SK-N-SH (cell line): ENCODE measurements at regions not wholly inside any gene's neighbourhood (a gene's known extent, or its start where the extent isn't known, plus 50 kb on each side); places are given as distances from the start of the nearest gene placed in this dataset.

Experiments used
- CTCF ChIA-PET: fragments of 300-600, 350-600 bp; formaldehyde crosslinking; extraction: SDS; loops from one replicate; lab custom pipeline; 2021; lab: Yijun Ruan, JAX
- POLR2A ChIA-PET: fragments of 350-600 bp; sonication (Branson Sonifier 250); formaldehyde crosslinking; extraction: SDS; loops from one replicate; lab custom pipeline; 2020; ENCODE audit warnings: antibody characterized with exemption, inconsistent platforms; lab: Yijun Ruan, JAX
- DNase-seq: peaks from one replicate; pipeline ENCODE4 v3.0.0; 2012
- H2AFZ ChIP-seq: fragments of 200-600 bp; sonication (generic); 2 replicates; pipeline ENCODE4 v1.8.1; 2016; ENCODE audit warnings: antibody characterized with exemption, mild to moderate bottlenecking, low read depth
- H3F3A ChIP-seq: fragments of 200-600 bp; sonication (generic); replicated peaks from 2 replicates; pipeline ENCODE3; 2016; ENCODE audit warnings: antibody characterized with exemption, mild to moderate bottlenecking; ENCODE audit not compliant: insufficient read depth
- H3K27ac ChIP-seq, 2 experiments: fragments of 200-500 bp in 1 of 2; fragments of 200-600 bp in 1 of 2; sonication (Bioruptor generic) in 1 of 2; sonication (generic), shearing (Covaris generic) in 1 of 2; 2 replicates each; pipeline versions ENCODE4 v1.5.1 to v1.6.1; 2014 to 2016; ENCODE audit warnings: low read depth in 2 of 2, inconsistent platforms in 1 of 2, low read length in 1 of 2, mild to moderate bottlenecking in 1 of 2, mixed read lengths in 1 of 2
- H3K27me3 ChIP-seq: fragments of 200-600 bp; sonication (generic), shearing (Covaris generic); 2 replicates; pipeline ENCODE4 v1.6.1; 2016; ENCODE audit warnings: mixed run types; ENCODE audit not compliant: insufficient read depth
- H3K36me3 ChIP-seq, 2 experiments: fragments of 200-500 bp in 1 of 2; fragments of 200-600 bp in 1 of 2; sonication (Bioruptor generic) in 1 of 2; sonication (generic) in 1 of 2; replicated peaks in 1 of 2; 2 replicates each; pipeline versions ENCODE3 to v1.5.1; 2014 to 2016; ENCODE audit warnings: low read length in 1 of 2, mild to moderate bottlenecking in 1 of 2; ENCODE audit not compliant: insufficient read depth in 2 of 2, control insufficient read depth in 1 of 2
- H3K4me1 ChIP-seq, 2 experiments: fragments of 200-500 bp in 1 of 2; fragments of 200-600 bp in 1 of 2; sonication (Bioruptor generic) in 1 of 2; sonication (generic), shearing (Covaris generic) in 1 of 2; 2 replicates each; pipeline versions ENCODE4 v1.5.1 to v1.6.1; 2014 to 2016; ENCODE audit warnings: low read depth in 1 of 2, low read length in 1 of 2, mixed run types in 1 of 2; ENCODE audit not compliant: insufficient read depth in 2 of 2, control insufficient read depth in 1 of 2
- H3K4me2 ChIP-seq: fragments of 200-600 bp; sonication (generic), shearing (Covaris generic); 2 replicates; pipeline ENCODE4 v1.6.1; 2017; ENCODE audit warnings: mixed run types
- H3K4me3 ChIP-seq, 2 experiments: fragments of 200-500 bp in 1 of 2; fragments of 200-600 bp in 1 of 2; sonication (Bioruptor generic) in 1 of 2; sonication (generic), shearing (Covaris generic) in 1 of 2; 2 replicates each; pipeline versions ENCODE4 v1.5.1 to v1.8.1; 2014 to 2016; ENCODE audit warnings: low read depth in 2 of 2, inconsistent platforms in 1 of 2, low read length in 1 of 2, mild to moderate bottlenecking in 1 of 2, mixed read lengths in 1 of 2, moderate library complexity in 1 of 2
- H3K79me2 ChIP-seq: fragments of 200-600 bp; sonication (generic); 2 replicates; pipeline ENCODE4 v1.8.1; 2017; ENCODE audit warnings: mild to moderate bottlenecking; ENCODE audit not compliant: insufficient read depth
- H3K9ac ChIP-seq: fragments of 200-600 bp; sonication (generic); 2 replicates; pipeline ENCODE4 v1.6.1; 2017; ENCODE audit warnings: mixed run types
- H3K9me2 ChIP-seq: fragments of 200-600 bp; sonication (generic); 2 replicates; pipeline ENCODE4 v1.6.1; 2017; ENCODE audit warnings: mixed run types
- H3K9me3 ChIP-seq: fragments of 200-600 bp; sonication (generic); 2 replicates; pipeline ENCODE4 v1.6.1; 2017; ENCODE audit warnings: mixed run types, mild to moderate bottlenecking, moderate library complexity
- H4K20me1 ChIP-seq: fragments of 200-600 bp; sonication (generic); 2 replicates; pipeline ENCODE4 v1.6.1; 2017; ENCODE audit warnings: mild to moderate bottlenecking, mixed run types; ENCODE audit not compliant: insufficient read depth
- EP300 ChIP-seq, 2 experiments: IDR thresholded peaks; 2 replicates each; pipeline versions ENCODE4 v1.4.0 to v1.6.1; 2012; ENCODE audit warnings: borderline replicate concordance in 1 of 2, low read depth in 1 of 2, low read length in 1 of 2
- FOSL2 ChIP-seq: IDR thresholded peaks from 2 replicates; pipeline ENCODE4 v1.4.0; 2012; ENCODE audit warnings: low read depth, mild to moderate bottlenecking, moderate library complexity, borderline replicate concordance
- FOXJ3 ChIP-seq: sonication (generic); formaldehyde crosslinking; IDR thresholded peaks from 2 replicates; pipeline ENCODE4 v1.5.1; 2020; ENCODE audit warnings: mild to moderate bottlenecking, missing genetic modification reagents
- FOXM1 ChIP-seq: IDR thresholded peaks from 2 replicates; pipeline ENCODE4 v1.4.0; 2012; ENCODE audit warnings: low read depth, mild to moderate bottlenecking
- JUND ChIP-seq: IDR thresholded peaks from 2 replicates; pipeline ENCODE4 v1.4.0; 2012
- MEF2A ChIP-seq: IDR thresholded peaks from 2 replicates; pipeline ENCODE4 v1.4.0; 2012; ENCODE audit warnings: low read depth, borderline replicate concordance
- NFIC ChIP-seq: IDR thresholded peaks from 2 replicates; pipeline ENCODE4 v1.4.0; 2012; ENCODE audit warnings: borderline replicate concordance
- NRF1 ChIP-seq: IDR thresholded peaks from 2 replicates; pipeline ENCODE4 v1.6.1; 2012; ENCODE audit warnings: low read depth, mild to moderate bottlenecking, low read length
- RAD21 ChIP-seq: IDR thresholded peaks from 2 replicates; pipeline ENCODE4 v1.6.1; 2012; ENCODE audit warnings: mild to moderate bottlenecking, low read length
- REST ChIP-seq: IDR thresholded peaks from 2 replicates; pipeline ENCODE4 v1.6.1; 2012; ENCODE audit warnings: mild to moderate bottlenecking, low read depth, low read length, moderate library complexity
- RFX5 ChIP-seq: IDR thresholded peaks from 2 replicates; pipeline ENCODE4 v1.6.1; 2012; ENCODE audit warnings: mild to moderate bottlenecking, improper control_type of control experiment, low read length
- TAF1 ChIP-seq: IDR thresholded peaks from 2 replicates; pipeline ENCODE4 v1.6.1; 2012; ENCODE audit warnings: low read depth, mild to moderate bottlenecking, low read length, moderate library complexity, borderline replicate concordance
- TEAD4 ChIP-seq: IDR thresholded peaks from 2 replicates; pipeline ENCODE4 v1.4.0; 2012; ENCODE audit warnings: mild to moderate bottlenecking, borderline replicate concordance; ENCODE audit not compliant: insufficient read depth
- USF1 ChIP-seq: IDR thresholded peaks from 2 replicates; pipeline ENCODE4 v1.4.0; 2012; ENCODE audit warnings: low read depth, borderline replicate concordance
- USF2 ChIP-seq: fragments of 150-350 bp; IDR thresholded peaks from 2 replicates; pipeline ENCODE4 v1.6.1; 2017; ENCODE audit warnings: antibody characterized with exemption, low read length, low read depth, borderline replicate concordance
- YY1 ChIP-seq: IDR thresholded peaks from 2 replicates; pipeline ENCODE4 v1.4.0; 2012; ENCODE audit warnings: low read depth, mild to moderate bottlenecking
- ZBTB33 ChIP-seq: IDR thresholded peaks from 2 replicates; pipeline ENCODE4 v1.4.0; 2012; ENCODE audit warnings: low read depth, borderline replicate concordance
- WGBS: methylation state at CpG from one replicate; pipeline ENCODE4 v1.1.6; 2017; ENCODE audit warnings: low lambda C conversion rate; 5-methylcytosine and 5-hydroxymethylcytosine counted together
- TF ChIP-seq, protein P1 (sequence below): fragments of 150-350 bp; IDR thresholded peaks from 2 replicates; pipeline ENCODE4 v1.6.1; 2016; ENCODE audit warnings: mild to moderate bottlenecking, low read depth, low read length
- TF ChIP-seq, protein P2 (sequence below): fragments of 200-600 bp; sonication (generic); IDR thresholded peaks from 2 replicates; pipeline ENCODE4 v1.6.1; 2017; ENCODE audit warnings: antibody characterized with exemption, mild to moderate bottlenecking, moderate library complexity

- ChIA-PET CTCF (no interaction called here), POLR2A (no interaction called here)
- no peak overlapping the region for H3K9ac ChIP-seq
- no peaks in the 10 kb centered on the region for H3K79me2 ChIP-seq
- no peak overlapping the region for H2AFZ ChIP-seq
- DNase-seq, result peak; percentile 4
- no peak overlapping the region for H3K4me3 ChIP-seq
- no peaks in the 10 kb centered on the region for H4K20me1 ChIP-seq
- H3K4me1 ChIP-seq, result no peaks in the 10 kb centered on the region
- H3K4me2 ChIP-seq, result no peak overlapping the region
- TF ChIP-seq, protein P1, sequence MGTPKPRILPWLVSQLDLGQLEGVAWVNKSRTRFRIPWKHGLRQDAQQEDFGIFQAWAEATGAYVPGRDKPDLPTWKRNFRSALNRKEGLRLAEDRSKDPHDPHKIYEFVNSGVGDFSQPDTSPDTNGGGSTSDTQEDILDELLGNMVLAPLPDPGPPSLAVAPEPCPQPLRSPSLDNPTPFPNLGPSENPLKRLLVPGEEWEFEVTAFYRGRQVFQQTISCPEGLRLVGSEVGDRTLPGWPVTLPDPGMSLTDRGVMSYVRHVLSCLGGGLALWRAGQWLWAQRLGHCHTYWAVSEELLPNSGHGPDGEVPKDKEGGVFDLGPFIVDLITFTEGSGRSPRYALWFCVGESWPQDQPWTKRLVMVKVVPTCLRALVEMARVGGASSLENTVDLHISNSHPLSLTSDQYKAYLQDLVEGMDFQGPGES, result no peak
- no peak for TF ChIP-seq JUND
- TF ChIP-seq RFX5, result no peak
- TF ChIP-seq ZBTB33, result no peak
- no peak for TF ChIP-seq USF2
- TF ChIP-seq, protein P2, sequence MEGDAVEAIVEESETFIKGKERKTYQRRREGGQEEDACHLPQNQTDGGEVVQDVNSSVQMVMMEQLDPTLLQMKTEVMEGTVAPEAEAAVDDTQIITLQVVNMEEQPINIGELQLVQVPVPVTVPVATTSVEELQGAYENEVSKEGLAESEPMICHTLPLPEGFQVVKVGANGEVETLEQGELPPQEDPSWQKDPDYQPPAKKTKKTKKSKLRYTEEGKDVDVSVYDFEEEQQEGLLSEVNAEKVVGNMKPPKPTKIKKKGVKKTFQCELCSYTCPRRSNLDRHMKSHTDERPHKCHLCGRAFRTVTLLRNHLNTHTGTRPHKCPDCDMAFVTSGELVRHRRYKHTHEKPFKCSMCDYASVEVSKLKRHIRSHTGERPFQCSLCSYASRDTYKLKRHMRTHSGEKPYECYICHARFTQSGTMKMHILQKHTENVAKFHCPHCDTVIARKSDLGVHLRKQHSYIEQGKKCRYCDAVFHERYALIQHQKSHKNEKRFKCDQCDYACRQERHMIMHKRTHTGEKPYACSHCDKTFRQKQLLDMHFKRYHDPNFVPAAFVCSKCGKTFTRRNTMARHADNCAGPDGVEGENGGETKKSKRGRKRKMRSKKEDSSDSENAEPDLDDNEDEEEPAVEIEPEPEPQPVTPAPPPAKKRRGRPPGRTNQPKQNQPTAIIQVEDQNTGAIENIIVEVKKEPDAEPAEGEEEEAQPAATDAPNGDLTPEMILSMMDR, result no peak
- TF ChIP-seq REST, result no peak
- TF ChIP-seq NRF1, result no peak
- no peak for TF ChIP-seq NFIC
- TF ChIP-seq FOXM1, result no peak
- TF ChIP-seq MEF2A, result no peak
- no peak for TF ChIP-seq FOSL2
- TF ChIP-seq EP300 (IDR thresholded peaks at IDR 0.05; ENCODE audit: borderline replicate concordance in 1 of 2, low read depth in 1 of 2, low read length in 1 of 2), result no peak
- no peak for TF ChIP-seq TEAD4
- TF ChIP-seq USF1, result no peak
- no peak for TF ChIP-seq YY1
- TF ChIP-seq TAF1, result no peak
- no peak for TF ChIP-seq RAD21
- no peak for TF ChIP-seq FOXJ3
- no peaks in the 10 kb centered on the region for H3K27me3 ChIP-seq
- no peaks in the 10 kb centered on the region for H3K9me2 ChIP-seq
- WGBS, result 57% methylated on average over 1 of the region's 1 CpG
- no peaks in the 10 kb centered on the region for H3F3A ChIP-seq
- H3K36me3 ChIP-seq, result no peaks in the 10 kb centered on the region
- no peaks in the 10 kb centered on the region for H3K9me3 ChIP-seq
- no peak overlapping the region for H3K27ac ChIP-seq
Measured at GRCh38 chr13:63542770-63543169, 2127.1 kb upstream of the PCDH20 start.
